ENCODE measurements at regions not wholly inside any gene's neighbourhood (a gene's known extent, or its start where the extent isn't known, plus 50 kb on each side); places are given as distances from the start of the nearest gene placed in this dataset.

DNA sequence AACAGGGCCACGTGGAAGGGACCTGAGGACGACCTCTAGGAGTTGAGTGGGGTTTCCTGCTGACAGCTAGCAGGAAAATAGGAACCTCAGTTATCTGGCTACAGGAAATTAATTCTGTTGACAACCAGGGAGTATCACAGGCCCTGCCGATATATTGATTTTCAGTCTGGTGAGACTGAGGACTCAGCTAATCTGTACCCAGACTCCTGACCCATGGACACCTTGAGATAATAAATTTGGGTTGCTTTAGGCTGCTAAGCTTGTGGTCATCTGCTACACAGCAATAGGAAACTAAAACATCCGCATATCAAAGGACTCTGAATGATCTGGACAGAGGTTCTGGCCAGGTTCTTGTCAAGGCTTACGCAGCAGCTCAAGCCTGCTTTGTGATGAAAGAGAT lies 80.8 kb upstream of the CNEP1R1 start:
- POLR2A ChIA-PET = no interaction called here
- no peak overlapping the region for H3K27ac Mint-ChIP-seq
- no peaks in the 10 kb centered on the region for H3K27me3 Mint-ChIP-seq (ENCODE audit: low read depth)

More for the DNA sequence above, 80.8 kb upstream of the CNEP1R1 start:
- no peak for DNase-seq (ENCODE audit: low spot score)
- CTCF ChIA-PET = interaction anchor here (1.8 to 2.2 kb wide), 2 partner anchors 11 to 13 kb away, joined by 5 to 14 read pairs; no protein-coding TSS in a partner anchor
- Mint-ChIP-seq H3K36me3 (no peaks in the 10 kb centered on the region), H3K9me3 (peaks cover 3% of the 10 kb centered on the region), H3K4me3 (no peak overlapping the region), H3K4me1 (no peaks in the 10 kb centered on the region)
- TF ChIP-seq SMAD3 (CRISPR knock-in tag; IDR thresholded peaks at IDR 0.05; ENCODE audit: borderline replicate concordance) (no peak), ATF1 (CRISPR knock-in tag; IDR thresholded peaks at IDR 0.05) (no peak), ZNF263 (CRISPR knock-in tag; IDR thresholded peaks at IDR 0.05; ENCODE audit: low read depth) (no peak), JAZF1 (CRISPR knock-in tag; IDR thresholded peaks at IDR 0.05) (no peak), ZNF671 (CRISPR knock-in tag; IDR thresholded peaks at IDR 0.05) (no peak), ATF6 (CRISPR knock-in tag; IDR thresholded peaks at IDR 0.05) (no peak), ZSCAN18 (CRISPR knock-in tag; IDR thresholded peaks at IDR 0.05) (no peak), ZNF232 (CRISPR knock-in tag; IDR thresholded peaks at IDR 0.05) (no peak), IRF1 (CRISPR knock-in tag; IDR thresholded peaks at IDR 0.05) (no peak), HMGA2 (CRISPR knock-in tag; IDR thresholded peaks at IDR 0.05) (no peak), E2F5 (CRISPR knock-in tag; IDR thresholded peaks at IDR 0.05) (no peak), USF2 (CRISPR knock-in tag; IDR thresholded peaks at IDR 0.05) (no peak), ZNF121 (CRISPR knock-in tag; IDR thresholded peaks at IDR 0.05) (no peak), SP1 (CRISPR knock-in tag; conservative IDR thresholded peaks at IDR 0.05) (no peak), FOXP1 (CRISPR knock-in tag; IDR thresholded peaks at IDR 0.05; ENCODE audit: borderline replicate concordance) (no peak), ATF2 (CRISPR knock-in tag; IDR thresholded peaks at IDR 0.05; ENCODE audit: borderline replicate concordance, low read depth) (no peak)
- TF ChIP-seq, protein P1, sequence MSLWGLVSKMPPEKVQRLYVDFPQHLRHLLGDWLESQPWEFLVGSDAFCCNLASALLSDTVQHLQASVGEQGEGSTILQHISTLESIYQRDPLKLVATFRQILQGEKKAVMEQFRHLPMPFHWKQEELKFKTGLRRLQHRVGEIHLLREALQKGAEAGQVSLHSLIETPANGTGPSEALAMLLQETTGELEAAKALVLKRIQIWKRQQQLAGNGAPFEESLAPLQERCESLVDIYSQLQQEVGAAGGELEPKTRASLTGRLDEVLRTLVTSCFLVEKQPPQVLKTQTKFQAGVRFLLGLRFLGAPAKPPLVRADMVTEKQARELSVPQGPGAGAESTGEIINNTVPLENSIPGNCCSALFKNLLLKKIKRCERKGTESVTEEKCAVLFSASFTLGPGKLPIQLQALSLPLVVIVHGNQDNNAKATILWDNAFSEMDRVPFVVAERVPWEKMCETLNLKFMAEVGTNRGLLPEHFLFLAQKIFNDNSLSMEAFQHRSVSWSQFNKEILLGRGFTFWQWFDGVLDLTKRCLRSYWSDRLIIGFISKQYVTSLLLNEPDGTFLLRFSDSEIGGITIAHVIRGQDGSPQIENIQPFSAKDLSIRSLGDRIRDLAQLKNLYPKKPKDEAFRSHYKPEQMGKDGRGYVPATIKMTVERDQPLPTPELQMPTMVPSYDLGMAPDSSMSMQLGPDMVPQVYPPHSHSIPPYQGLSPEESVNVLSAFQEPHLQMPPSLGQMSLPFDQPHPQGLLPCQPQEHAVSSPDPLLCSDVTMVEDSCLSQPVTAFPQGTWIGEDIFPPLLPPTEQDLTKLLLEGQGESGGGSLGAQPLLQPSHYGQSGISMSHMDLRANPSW (CRISPR knock-in tag; conservative IDR thresholded peaks at IDR 0.05; ENCODE audit: low read depth) = no peak
- ATAC-seq = no peak
